Esophagus (tissue), 2 donors: ENCODE measurements at regions not wholly inside any gene's neighbourhood (a gene's known extent, or its start where the extent isn't known, plus 50 kb on each side); places are given as distances from the start of the nearest gene placed in this dataset.

Source experiments
- H3K27ac ChIP-seq, 2 donors: one replicate each; pipeline ENCODE4 v1.5.1; 2013; ENCODE audit warnings: low read depth in 2 of 2, mild to moderate bottlenecking in 2 of 2, inconsistent platforms in 1 of 2, low read length in 1 of 2, moderate library complexity in 1 of 2
- H3K27me3 ChIP-seq, 2 donors: one replicate each; pipeline ENCODE4 v1.6.1; 2013; ENCODE audit warnings: low read length in 2 of 2, control low read depth in 1 of 2, mild to moderate bottlenecking in 1 of 2; ENCODE audit not compliant: insufficient read depth in 2 of 2, control insufficient read depth in 1 of 2
- H3K36me3 ChIP-seq, 2 donors: one replicate each; pipeline ENCODE4 v1.6.1; 2013; ENCODE audit warnings: low read length in 1 of 2; ENCODE audit not compliant: control insufficient read depth in 2 of 2, insufficient read depth in 2 of 2
- H3K4me1 ChIP-seq, 2 donors: one replicate each; pipeline ENCODE4 v1.6.1; 2013; ENCODE audit warnings: low read length in 1 of 2; ENCODE audit not compliant: control insufficient read depth in 2 of 2, insufficient read depth in 2 of 2
- H3K4me3 ChIP-seq, 2 donors: one replicate each; pipeline ENCODE4 v1.5.1; 2013; ENCODE audit warnings: low read length in 2 of 2, mild to moderate bottlenecking in 2 of 2, low read depth in 1 of 2, moderate library complexity in 1 of 2
- H3K9me3 ChIP-seq, 2 donors: one replicate each; pipeline ENCODE4 v1.6.1; 2013; ENCODE audit warnings: mild to moderate bottlenecking in 2 of 2, low read depth in 1 of 2, low read length in 1 of 2, moderate library complexity in 1 of 2; ENCODE audit not compliant: control insufficient read depth in 2 of 2, insufficient read depth in 1 of 2
- WGBS, 2 donors: extraction: QIAGEN DNeasy Blood & Tissue Kit; methylation state at CpG; one replicate each; pipeline ENCODE4 v1.1.7; 2013; 5-methylcytosine and 5-hydroxymethylcytosine counted together
- donor health status: healthy with polysubstance abuse.
- donor health status: Bipolar disorder and iron deficiency.

- H3K4me3 ChIP-seq = no peak overlapping the region
- no peak overlapping the region for H3K27ac ChIP-seq
- no peaks in the 10 kb centered on the region for H3K9me3 ChIP-seq
- 80 to 85% methylated on average over 5 of the region's 5 CpGs for WGBS, 2 donors
- H3K27me3 ChIP-seq = no peaks in the 10 kb centered on the region
- no peaks in the 10 kb centered on the region for H3K36me3 ChIP-seq
- H3K4me1 ChIP-seq = no peaks in the 10 kb centered on the region
Measured at GRCh38 chr4:54384152-54384551, 155.1 kb downstream of the PDGFRA start.

- H3K4me3 ChIP-seq = no peak overlapping the region
- no peaks in the 10 kb centered on the region for H3K9me3 ChIP-seq
- 44 to 49% methylated on average over 6 of the region's 6 CpGs for WGBS, 2 donors
- no peak overlapping the region for H3K27ac ChIP-seq
- H3K27me3 ChIP-seq = no peaks in the 10 kb centered on the region
- H3K4me1 ChIP-seq = no peaks in the 10 kb centered on the region
- H3K36me3 ChIP-seq = no peaks in the 10 kb centered on the region
Measured at GRCh38 chr4:54384563-54384962, 155.5 kb downstream of the PDGFRA start.

GRCh38 chr4:54386042-54386669 lies 157.1 kb downstream of the PDGFRA start:
- Histone ChIP-seq H3K4me1 (no peaks in the 10 kb centered on the region), H3K27me3 (no peaks in the 10 kb centered on the region), H3K4me3 (no peak overlapping the region), H3K9me3 (no peaks in the 10 kb centered on the region), H3K36me3 (no peaks in the 10 kb centered on the region), H3K27ac (no peak overlapping the region)
- 73 to 84% methylated on average over 10 of the region's 10 CpGs for WGBS, 2 donors

GRCh38 chr4:54386693-54387092 lies 157.6 kb downstream of the PDGFRA start:
- Histone ChIP-seq H3K36me3 (no peaks in the 10 kb centered on the region), H3K27ac (no peak overlapping the region), H3K4me3 (no peak overlapping the region), H3K9me3 (no peaks in the 10 kb centered on the region), H3K27me3 (no peaks in the 10 kb centered on the region), H3K4me1 (no peaks in the 10 kb centered on the region)
- 98 to 100% methylated on average over 1 of the region's 1 CpG for WGBS, 2 donors

- Histone ChIP-seq H3K27ac (no peak overlapping the region), H3K4me3 (no peak overlapping the region), H3K36me3 (no peaks in the 10 kb centered on the region), H3K9me3 (no peaks in the 10 kb centered on the region), H3K27me3 (no peaks in the 10 kb centered on the region), H3K4me1 (no peaks in the 10 kb centered on the region)
- WGBS, 2 donors = 62 to 84% methylated on average over 3 of the region's 3 CpGs
Measured at GRCh38 chr4:54390670-54391069, 161.6 kb downstream of the PDGFRA start.

- Histone ChIP-seq H3K27ac (no peak overlapping the region), H3K27me3 (no peaks in the 10 kb centered on the region), H3K4me3 (no peak overlapping the region), H3K4me1 (no peaks in the 10 kb centered on the region), H3K9me3 (no peaks in the 10 kb centered on the region), H3K36me3 (no peaks in the 10 kb centered on the region)
- 13% methylated on average over 3 of the region's 3 CpGs for WGBS, 2 donors
Measured at GRCh38 chr4:54391104-54391503, 162.0 kb downstream of the PDGFRA start.

GRCh38 chr4:54392479-54392878 lies 163.4 kb downstream of the PDGFRA start:
- Histone ChIP-seq H3K4me3 (no peak overlapping the region), H3K27ac (no peak overlapping the region), H3K27me3 (no peaks in the 10 kb centered on the region), H3K36me3 (no peaks in the 10 kb centered on the region), H3K4me1 (no peaks in the 10 kb centered on the region), H3K9me3 (no peaks in the 10 kb centered on the region)
- WGBS, 2 donors = 62 to 63% methylated on average over 1 of the region's 1 CpG

- Histone ChIP-seq H3K4me3 (no peak overlapping the region), H3K27ac (no peak overlapping the region), H3K9me3 (no peaks in the 10 kb centered on the region), H3K27me3 (no peaks in the 10 kb centered on the region), H3K36me3 (no peaks in the 10 kb centered on the region), H3K4me1 (no peaks in the 10 kb centered on the region)
- 90 to 93% methylated on average over 4 of the region's 4 CpGs for WGBS, 2 donors
Measured at GRCh38 chr4:54393243-54393642, 164.2 kb downstream of the PDGFRA start.

- Histone ChIP-seq H3K4me3 (no peak overlapping the region), H3K27me3 (no peaks in the 10 kb centered on the region), H3K36me3 (no peaks in the 10 kb centered on the region), H3K27ac (no peak overlapping the region), H3K9me3 (no peaks in the 10 kb centered on the region), H3K4me1 (no peaks in the 10 kb centered on the region)
- 69 to 79% methylated on average over 3 of the region's 3 CpGs for WGBS, 2 donors
Measured at GRCh38 chr4:54395013-54395527, 166.0 kb downstream of the PDGFRA start.

GRCh38 chr4:54400188-54400587 lies 171.1 kb downstream of the PDGFRA start:
- Histone ChIP-seq H3K36me3 (no peaks in the 10 kb centered on the region), H3K4me3 (no peak overlapping the region), H3K27me3 (no peaks in the 10 kb centered on the region), H3K27ac (no peak overlapping the region), H3K9me3 (no peaks in the 10 kb centered on the region), H3K4me1 (no peaks in the 10 kb centered on the region)
- WGBS, 2 donors = 67 to 68% methylated on average over 1 of the region's 1 CpG
